H1 (cell line): ENCODE measurements at regions not wholly inside any gene's neighbourhood (a gene's known extent, or its start where the extent isn't known, plus 50 kb on each side); places are given as distances from the start of the nearest gene placed in this dataset.

Experiments used
- CTCF ChIA-PET: fragments of 300-600 bp; sonication (Branson Sonifier 250); formaldehyde crosslinking; loops from one replicate; lab custom pipeline; 2021; ENCODE audit not compliant: partially characterized antibody; lab: Charles Lee
- POLR2A ChIA-PET: fragments of 300-600 bp; sonication (Branson Sonifier 250); formaldehyde crosslinking; loops from one replicate; lab custom pipeline; 2021; ENCODE audit warnings: inconsistent platforms; ENCODE audit not compliant: partially characterized antibody; lab: Charles Lee
- DNase-seq, 2 experiments: peaks; one replicate each; pipeline versions ENCODE4 v3.0.0 to v3.0.0-alpha.2; 2010 to 2022; ENCODE audit warnings: low spot score in 2 of 2, low read depth in 1 of 2, mixed read lengths in 1 of 2
- FAIRE-seq: peaks from 2 replicates; lab custom pipeline; 2011; peaks lifted over from hg19 to GRCh38; lab: Jason Lieb, UNC
- H2AFZ ChIP-seq: 2 replicates; pipeline ENCODE4 v1.8.1; 2012; ENCODE audit warnings: low read length, inconsistent platforms
- H2AK5ac ChIP-seq: 2 replicates; pipeline ENCODE4 v1.6.1; 2013; ENCODE audit warnings: low read depth, low read length
- H2BK120ac ChIP-seq: replicated peaks from 2 replicates; pipeline ENCODE3; 2013; ENCODE audit warnings: low read depth, low read length, inconsistent platforms
- H2BK12ac ChIP-seq: 2 replicates; pipeline ENCODE4 v1.6.1; 2013; ENCODE audit warnings: low read depth, low read length
- H2BK15ac ChIP-seq: 2 replicates; pipeline ENCODE4 v1.6.1; 2013; ENCODE audit warnings: low read length
- H2BK20ac ChIP-seq: 2 replicates; pipeline ENCODE4 v1.6.1; 2013; ENCODE audit warnings: low read length
- H2BK5ac ChIP-seq: 2 replicates; pipeline ENCODE4 v1.6.1; 2013; ENCODE audit warnings: low read depth, low read length
- H3K14ac ChIP-seq: 2 replicates; pipeline ENCODE4 v1.6.1; 2013; ENCODE audit warnings: inconsistent platforms; ENCODE audit not compliant: insufficient read length
- H3K18ac ChIP-seq: 2 replicates; pipeline ENCODE4 v1.6.1; 2013; ENCODE audit warnings: low read length; ENCODE audit errors: extremely low read depth
- H3K23ac ChIP-seq: 2 replicates; pipeline ENCODE4 v1.6.1; 2013; ENCODE audit warnings: inconsistent platforms; ENCODE audit not compliant: insufficient read length
- H3K23me2 ChIP-seq: 2 replicates; pipeline ENCODE4 v1.6.1; 2013; ENCODE audit warnings: low read depth, low read length
- H3K27ac ChIP-seq: 2 replicates; pipeline ENCODE4 v1.6.1; 2011; ENCODE audit warnings: low read depth, low read length, inconsistent platforms
- H3K27me3 ChIP-seq, 4 experiments: replicated peaks in 1 of 4; 1 replicate in 1 of 4; 2 replicates in 3 of 4; pipeline versions ENCODE4 v1.6.1 to v1.8.1; 2011 to 2013; ENCODE audit warnings: low read length in 3 of 4, mild to moderate bottlenecking in 3 of 4, inconsistent platforms in 2 of 4, mixed read lengths in 2 of 4, moderate library complexity in 1 of 4; ENCODE audit not compliant: control insufficient read depth in 3 of 4, insufficient read depth in 3 of 4; ENCODE audit errors: extremely low read depth in 1 of 4
- H3K36me3 ChIP-seq, 4 experiments: 2 replicates each; pipeline versions ENCODE4 v1.6.1 to v1.8.1; 2011 to 2013; ENCODE audit warnings: mild to moderate bottlenecking in 4 of 4, low read length in 3 of 4, moderate library complexity in 2 of 4, control low read depth in 1 of 4, inconsistent platforms in 1 of 4; ENCODE audit not compliant: insufficient read depth in 4 of 4, control insufficient read depth in 2 of 4
- H3K4ac ChIP-seq: replicated peaks from 2 replicates; pipeline ENCODE3; 2013; ENCODE audit warnings: low read length, low read depth, mixed read lengths, inconsistent platforms; ENCODE audit not compliant: insufficient read length
- H3K4me1 ChIP-seq, 4 experiments: replicated peaks in 1 of 4; 1 replicate in 1 of 4; 2 replicates in 3 of 4; pipeline versions ENCODE4 v1.6.1 to v1.8.1; 2011 to 2013; ENCODE audit warnings: low read length in 3 of 4, inconsistent platforms in 2 of 4, mixed read lengths in 1 of 4; ENCODE audit not compliant: insufficient read depth in 4 of 4, control insufficient read depth in 3 of 4
- H3K4me2 ChIP-seq, 2 experiments: 2 replicates each; pipeline versions ENCODE4 v1.6.1 to v1.8.1; 2011 to 2013; ENCODE audit warnings: low read depth in 2 of 2, low read length in 2 of 2, control low read depth in 1 of 2, inconsistent platforms in 1 of 2, mild to moderate bottlenecking in 1 of 2; ENCODE audit not compliant: insufficient read depth in 1 of 2
- H3K4me3 ChIP-seq, 4 experiments: fragments of 200-600, 300-600 bp in 1 of 4; sonication (generic), shearing (Covaris generic), sonication (Bioruptor Twin) in 1 of 4; 2 replicates each; pipeline versions ENCODE4 v1.5.1 to v1.8.1; 2011 to 2016; ENCODE audit warnings: low read length in 4 of 4, low read depth in 3 of 4, control low read depth in 2 of 4, inconsistent platforms in 2 of 4, mild to moderate bottlenecking in 2 of 4, mixed read lengths in 1 of 4, moderate library complexity in 1 of 4; ENCODE audit not compliant: insufficient read depth in 2 of 4; ENCODE audit errors: extremely low read depth in 1 of 4
- H3K56ac ChIP-seq: replicated peaks from 2 replicates; pipeline ENCODE3; 2013; ENCODE audit warnings: low read depth, mild to moderate bottlenecking, mixed read lengths, low read length, inconsistent platforms; ENCODE audit not compliant: insufficient read length
- H3K79me1 ChIP-seq: 2 replicates; pipeline ENCODE4 v1.6.1; 2013; ENCODE audit warnings: low read depth, low read length, control low read depth
- H3K79me2 ChIP-seq, 2 experiments: 2 replicates each; pipeline versions ENCODE4 v1.6.1 to v1.8.1; 2012 to 2013; ENCODE audit warnings: low read length in 2 of 2, mild to moderate bottlenecking in 2 of 2, inconsistent platforms in 1 of 2; ENCODE audit not compliant: insufficient read depth in 2 of 2, control insufficient read depth in 1 of 2
- H3K9ac ChIP-seq, 4 experiments: replicated peaks in 1 of 4; 1 replicate in 1 of 4; 2 replicates in 3 of 4; pipeline versions ENCODE4 v1.6.1 to v1.8.1; 2011 to 2013; ENCODE audit warnings: low read depth in 3 of 4, low read length in 3 of 4, control low read depth in 2 of 4, mild to moderate bottlenecking in 2 of 4, moderate library complexity in 2 of 4, inconsistent platforms in 1 of 4; ENCODE audit errors: extremely low read depth in 1 of 4
- H3K9me3 ChIP-seq, 2 experiments: 2 replicates each; pipeline versions ENCODE4 v1.6.1 to v1.8.1; 2012 to 2013; ENCODE audit warnings: mild to moderate bottlenecking in 2 of 2, moderate library complexity in 2 of 2, control low read depth in 1 of 2, inconsistent platforms in 1 of 2, low read depth in 1 of 2, low read length in 1 of 2, mixed read lengths in 1 of 2; ENCODE audit not compliant: insufficient read depth in 2 of 2
- H4K20me1 ChIP-seq, 2 experiments: replicated peaks in 1 of 2; 2 replicates each; pipeline versions ENCODE3 to v1.8.1; 2011 to 2013; ENCODE audit warnings: inconsistent platforms in 2 of 2, low read length in 2 of 2, mild to moderate bottlenecking in 1 of 2; ENCODE audit not compliant: insufficient read depth in 2 of 2, control insufficient read depth in 1 of 2
- H4K5ac ChIP-seq: 2 replicates; pipeline ENCODE4 v1.6.1; 2013; ENCODE audit warnings: low read length, low read depth, mixed read lengths, inconsistent platforms; ENCODE audit not compliant: insufficient read length
- H4K8ac ChIP-seq: 2 replicates; pipeline ENCODE4 v1.8.0; 2013; ENCODE audit warnings: mild to moderate bottlenecking, moderate library complexity, low read length, inconsistent platforms; ENCODE audit not compliant: insufficient read depth; ENCODE audit errors: extremely low read depth
- H4K91ac ChIP-seq: replicated peaks from 2 replicates; pipeline ENCODE3; 2013; ENCODE audit warnings: low read length, mixed read lengths, inconsistent platforms; ENCODE audit not compliant: insufficient read length
- ATF2 ChIP-seq: IDR thresholded peaks from 2 replicates; pipeline ENCODE4 v1.6.1; 2012; ENCODE audit warnings: low read length, inconsistent platforms
- BACH1 ChIP-seq: IDR thresholded peaks from 2 replicates; pipeline ENCODE4 v1.6.1; 2012; ENCODE audit warnings: low read length, improper control_type of control experiment
- MAFK ChIP-seq: IDR thresholded peaks from 2 replicates; pipeline ENCODE4 v1.6.1; 2012; ENCODE audit warnings: low read depth, mild to moderate bottlenecking, improper control_type of control experiment, low read length
- POLR2A ChIP-seq, 2 experiments: IDR thresholded peaks; 1 replicate in 1 of 2; 2 replicates in 1 of 2; pipeline ENCODE4 v1.6.1; 2011; ENCODE audit warnings: low read depth in 2 of 2, low read length in 2 of 2, mild to moderate bottlenecking in 2 of 2; ENCODE audit errors: control extremely low read depth in 1 of 2
- SUZ12 ChIP-seq: fragments of 200-600 bp; sonication (generic); IDR thresholded peaks from 2 replicates; pipeline ENCODE4 v1.6.1; 2012; ENCODE audit warnings: mild to moderate bottlenecking, inconsistent platforms, low read length, moderate library complexity, mixed read lengths
- TAF7 ChIP-seq: optimal IDR thresholded peaks from 2 replicates; pipeline ENCODE3; 2011; ENCODE audit warnings: low read depth, mild to moderate bottlenecking, inconsistent platforms, low read length, moderate library complexity, borderline replicate concordance
- TBP ChIP-seq: IDR thresholded peaks from 2 replicates; pipeline ENCODE4 v1.6.1; 2011; ENCODE audit warnings: low read depth, low read length, improper control_type of control experiment
- ZNF274 ChIP-seq: IDR thresholded peaks from 2 replicates; pipeline ENCODE4 v1.7.0; 2012; ENCODE audit warnings: low read length, borderline replicate concordance; ENCODE audit errors: extremely low read depth
- WGBS, 2 experiments: shearing (Covaris generic) in 1 of 2; methylation state at CpG; one replicate each; pipeline versions ENCODE4 v1.1.6 to v1.1.7; 2013 to 2015; ENCODE audit warnings: low lambda C conversion rate in 2 of 2, mixed read lengths in 2 of 2, inconsistent platforms in 1 of 2, low coverage in 1 of 2, missing lambda C conversion rate in 1 of 2; ENCODE audit not compliant: insufficient replicate concordance in 2 of 2, insufficient coverage in 1 of 2, insufficient read length in 1 of 2; ENCODE audit errors: extremely low coverage in 1 of 2, missing lambda C conversion rate in 1 of 2; 5-methylcytosine and 5-hydroxymethylcytosine counted together

- ChIA-PET CTCF (interaction anchor here (0.7 to 5.6 kb wide), 3 partner anchors 10 to 129 kb away, joined by 3 to 33 read pairs (median 3); no protein-coding TSS in a partner anchor), POLR2A (no interaction called here)
- H2AFZ ChIP-seq: no peak overlapping the region
- H2AK5ac ChIP-seq: no peak overlapping the region
- H3K4me1 ChIP-seq: no peaks in the 10 kb centered on the region
- H3K9ac ChIP-seq: no peak overlapping the region
- no peak overlapping the region for H4K91ac ChIP-seq
- H3K4ac ChIP-seq: no peak overlapping the region
- H2BK12ac ChIP-seq: no peak overlapping the region
- no peak for DNase-seq
- H3K27ac ChIP-seq: no peak overlapping the region
- no peaks in the 10 kb centered on the region for H3K9me3 ChIP-seq
- no peak overlapping the region for H4K8ac ChIP-seq
- H2BK120ac ChIP-seq: no peak overlapping the region
- H3K27me3 ChIP-seq: no peaks in the 10 kb centered on the region
- H3K14ac ChIP-seq: no peak overlapping the region
- no peak overlapping the region for H3K4me3 ChIP-seq
- no peak overlapping the region for H3K18ac ChIP-seq
- no peak overlapping the region for H2BK15ac ChIP-seq
- H3K79me2 ChIP-seq: no peaks in the 10 kb centered on the region
- FAIRE-seq: no peak
- WGBS, 2 experiments: 87% methylated on average over 4 of the region's 4 CpGs; no CpG with 5 or more reads in 1 of the 2 experiments
- H4K5ac ChIP-seq: no peak overlapping the region
- no peak overlapping the region for H3K56ac ChIP-seq
- no peak overlapping the region for H2BK5ac ChIP-seq
- no peaks in the 10 kb centered on the region for H3K79me1 ChIP-seq
- no peak for TF ChIP-seq ATF2
- no peak for TF ChIP-seq SUZ12
- TF ChIP-seq TAF7: no peak
- TF ChIP-seq ZNF274: no peak
- TF ChIP-seq POLR2A (IDR thresholded peaks at IDR 0.05; ENCODE audit: control extremely low read depth in 1 of 2, low read depth in 2 of 2, low read length in 2 of 2): no peak
- no peak for TF ChIP-seq BACH1
- TF ChIP-seq MAFK: no peak
- no peak for TF ChIP-seq TBP
- H3K4me2 ChIP-seq: no peak overlapping the region
- H3K36me3 ChIP-seq: no peaks in the 10 kb centered on the region
- no peak overlapping the region for H3K23ac ChIP-seq
- H4K20me1 ChIP-seq: no peaks in the 10 kb centered on the region
- no peaks in the 10 kb centered on the region for H3K23me2 ChIP-seq
- H2BK20ac ChIP-seq: no peak overlapping the region
Observed at GRCh38 chr4:181272422-181272821, 970.8 kb upstream of the TENM3 start.
